GM21367 (cell line): ENCODE measurements at regions not wholly inside any gene's neighbourhood (a gene's known extent, or its start where the extent isn't known, plus 50 kb on each side); places are given as distances from the start of the nearest gene placed in this dataset.

ENCODE experiments used
- ATAC-seq: cut with Tn5 transposase; IDR thresholded peaks from one replicate; pipeline ENCODE4 v1.9.1; 2021; ENCODE audit not compliant: unreplicated experiment

DNA sequence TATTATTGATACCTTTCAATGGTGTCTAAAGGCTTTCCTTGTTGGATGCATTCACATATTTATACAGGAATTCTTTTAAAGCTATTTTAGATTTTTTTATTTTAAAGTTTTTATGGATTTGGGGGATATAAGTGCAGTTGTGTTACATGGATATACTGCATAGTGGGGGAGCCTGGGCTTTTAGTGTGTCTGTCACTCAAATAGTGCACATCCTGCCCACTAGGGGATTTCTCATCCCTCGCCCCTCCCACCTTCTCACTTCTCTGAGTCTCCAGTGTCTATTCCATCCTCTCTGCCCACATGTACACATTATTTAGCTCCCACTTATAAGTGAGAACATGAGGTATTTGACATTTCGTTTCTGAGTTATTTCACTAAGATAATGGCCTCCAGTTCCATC, 154.0 kb upstream of the MKI67 start:
- no peak for ATAC-seq

DNA sequence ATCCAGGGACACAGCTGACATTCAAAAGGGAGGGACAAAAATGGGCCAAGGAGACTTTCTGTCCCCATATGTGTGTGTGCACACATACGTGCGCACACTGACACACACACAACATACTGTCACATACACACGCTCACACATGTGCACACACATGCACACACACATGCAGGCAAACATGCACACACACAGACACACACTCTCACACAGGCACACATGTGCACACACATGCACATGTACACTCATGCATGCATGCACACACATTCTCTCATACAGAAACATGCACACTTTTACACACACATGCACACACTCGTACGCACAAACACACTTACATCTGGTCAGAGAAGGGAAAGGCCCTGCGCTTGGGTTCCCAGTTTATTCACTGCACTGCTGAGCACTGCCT, 155.1 kb upstream of the MKI67 start:
- ATAC-seq = no peak

DNA sequence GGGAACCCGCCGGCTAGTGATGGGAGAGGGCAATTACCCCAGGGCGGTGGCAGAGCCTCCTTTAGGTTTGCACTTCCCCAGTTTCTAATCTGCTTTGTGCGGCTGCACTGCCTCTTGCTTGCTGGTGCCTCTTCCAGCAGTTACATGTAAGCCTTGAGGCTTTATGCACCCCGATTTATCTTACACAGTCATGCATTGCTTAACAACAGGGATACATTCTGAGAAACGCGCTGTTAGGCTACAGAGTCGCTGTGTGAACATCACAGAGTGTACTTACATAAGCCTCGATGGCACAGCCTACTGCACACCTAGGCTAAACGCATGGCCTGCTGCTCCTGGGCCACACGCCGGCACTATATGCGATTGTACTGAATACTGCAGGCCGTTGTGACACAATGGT, 155.6 kb upstream of the MKI67 start:
- no peak for ATAC-seq

DNA sequence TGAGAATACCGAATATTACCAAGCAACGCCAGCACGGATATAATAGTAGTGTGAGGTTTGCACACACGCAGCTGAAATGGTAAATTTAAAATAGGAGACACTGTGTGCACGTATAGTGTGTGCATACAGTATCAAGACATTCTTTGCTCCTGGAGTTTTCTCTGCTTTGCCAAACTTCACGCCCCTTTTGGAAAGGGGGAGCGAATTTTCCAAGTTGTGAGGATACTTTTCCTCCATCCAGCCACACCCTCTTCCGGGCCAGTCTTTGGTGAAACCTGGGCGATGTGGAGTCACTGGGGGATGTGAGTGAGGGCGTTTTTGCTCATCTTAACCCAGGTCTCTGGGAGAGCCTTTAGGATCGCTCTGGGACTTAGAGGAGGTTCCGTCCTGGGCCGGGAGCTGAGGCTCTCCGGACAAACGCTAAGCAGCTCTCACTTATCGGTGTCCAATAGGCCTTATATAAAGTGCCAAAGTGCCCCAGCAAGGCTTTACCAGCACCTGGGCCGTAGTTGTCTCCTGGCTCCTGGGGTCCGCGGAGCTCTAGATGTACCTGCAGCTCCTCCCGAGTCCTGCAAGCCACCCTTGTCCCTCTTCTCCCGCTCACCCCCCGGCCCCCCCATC, 160.0 kb upstream of the MKI67 start:
- ATAC-seq = no peak

DNA sequence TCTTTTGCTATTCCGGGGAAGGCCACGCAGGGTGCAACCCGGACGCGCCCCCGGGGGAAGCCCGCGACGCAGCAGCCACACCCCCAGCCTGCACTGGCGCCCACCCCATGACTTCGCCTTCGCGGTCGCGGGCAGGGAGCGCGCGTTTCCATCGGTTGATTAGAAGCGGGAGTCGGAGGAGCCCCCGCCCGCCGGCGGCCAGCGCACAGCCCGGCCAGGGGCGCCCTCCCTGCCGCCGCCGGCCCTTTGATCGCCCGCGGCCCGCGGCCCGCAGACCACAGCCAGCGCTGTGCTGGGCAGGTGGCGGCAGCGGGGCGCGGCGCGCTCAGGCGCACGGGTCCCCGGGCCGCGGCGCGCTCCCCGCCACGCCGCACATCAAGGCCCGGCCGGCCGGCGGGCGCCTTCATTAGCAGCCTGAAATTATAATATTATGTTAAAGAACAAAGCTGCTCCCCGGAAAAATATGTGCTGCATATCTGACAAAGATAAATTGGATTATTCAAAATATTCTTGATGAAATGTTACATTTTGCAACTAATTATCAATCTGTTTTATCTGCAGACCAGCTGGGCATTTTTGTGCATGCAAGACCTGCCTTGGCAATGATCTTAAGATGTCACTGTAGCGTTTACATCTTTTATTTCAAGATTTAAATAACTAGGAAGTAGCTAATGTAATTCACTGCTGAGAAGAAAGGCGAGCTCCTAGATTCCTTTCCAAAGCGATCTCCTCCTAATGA, 160.7 kb upstream of the MKI67 start:
- ATAC-seq = no peak

DNA sequence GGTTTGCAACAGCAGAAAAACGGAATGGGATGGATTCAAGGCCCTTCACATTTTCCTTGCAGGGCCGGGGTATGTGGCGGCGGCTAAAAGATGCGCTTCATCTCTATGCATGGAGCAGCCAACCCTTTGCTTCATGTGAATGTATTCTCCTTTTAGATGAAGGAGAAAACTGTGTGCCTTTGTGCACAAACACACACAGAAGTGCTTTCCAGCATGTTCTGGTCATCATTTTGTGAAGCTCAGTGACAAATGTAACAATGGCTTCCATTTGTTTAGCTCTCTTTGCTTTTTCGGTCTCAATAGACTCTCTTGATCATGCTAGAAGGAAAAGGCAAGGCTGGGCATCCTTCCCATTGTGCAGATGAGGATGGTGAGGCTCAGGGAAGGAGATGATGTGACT, 161.7 kb upstream of the MKI67 start:
- no peak for ATAC-seq

DNA sequence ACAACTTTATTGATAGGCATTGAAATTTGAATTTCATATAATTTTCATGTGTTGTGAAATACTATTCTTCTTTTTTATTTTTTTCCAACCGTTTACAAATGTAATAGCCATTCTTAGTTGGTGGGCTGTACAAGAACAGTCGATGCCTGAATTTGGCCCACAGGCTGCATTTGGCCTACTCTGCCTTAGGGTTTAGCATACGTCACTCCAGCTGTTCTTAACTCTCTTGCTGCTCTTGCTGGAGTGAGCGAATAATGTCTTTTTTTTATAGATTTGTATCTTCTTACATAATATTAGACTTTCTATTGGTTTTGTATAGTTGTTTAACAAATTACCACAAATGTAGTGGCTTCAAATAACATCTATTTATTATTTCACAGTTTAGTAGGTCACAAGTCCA, 163.4 kb upstream of the MKI67 start:
- no peak for ATAC-seq

DNA sequence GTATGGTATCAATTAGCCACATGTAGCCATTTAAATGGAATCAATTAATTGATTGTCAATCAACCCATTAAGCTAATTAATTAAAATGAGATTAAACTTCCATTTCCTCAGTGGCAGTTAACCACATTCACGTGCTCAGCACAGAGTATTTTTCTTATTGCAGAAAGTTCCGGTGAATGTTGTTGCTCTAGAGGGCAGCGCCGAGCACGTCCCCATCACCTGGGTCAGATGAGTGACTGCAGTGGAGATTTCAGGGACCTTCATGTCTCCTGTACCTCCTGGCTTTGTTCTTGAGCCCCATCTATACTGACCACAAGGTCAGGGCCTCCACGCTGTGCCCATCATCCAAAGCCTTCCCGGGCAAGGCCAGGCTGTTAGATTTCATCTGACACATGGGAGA, 168.8 kb upstream of the MKI67 start:
- no peak for ATAC-seq

DNA sequence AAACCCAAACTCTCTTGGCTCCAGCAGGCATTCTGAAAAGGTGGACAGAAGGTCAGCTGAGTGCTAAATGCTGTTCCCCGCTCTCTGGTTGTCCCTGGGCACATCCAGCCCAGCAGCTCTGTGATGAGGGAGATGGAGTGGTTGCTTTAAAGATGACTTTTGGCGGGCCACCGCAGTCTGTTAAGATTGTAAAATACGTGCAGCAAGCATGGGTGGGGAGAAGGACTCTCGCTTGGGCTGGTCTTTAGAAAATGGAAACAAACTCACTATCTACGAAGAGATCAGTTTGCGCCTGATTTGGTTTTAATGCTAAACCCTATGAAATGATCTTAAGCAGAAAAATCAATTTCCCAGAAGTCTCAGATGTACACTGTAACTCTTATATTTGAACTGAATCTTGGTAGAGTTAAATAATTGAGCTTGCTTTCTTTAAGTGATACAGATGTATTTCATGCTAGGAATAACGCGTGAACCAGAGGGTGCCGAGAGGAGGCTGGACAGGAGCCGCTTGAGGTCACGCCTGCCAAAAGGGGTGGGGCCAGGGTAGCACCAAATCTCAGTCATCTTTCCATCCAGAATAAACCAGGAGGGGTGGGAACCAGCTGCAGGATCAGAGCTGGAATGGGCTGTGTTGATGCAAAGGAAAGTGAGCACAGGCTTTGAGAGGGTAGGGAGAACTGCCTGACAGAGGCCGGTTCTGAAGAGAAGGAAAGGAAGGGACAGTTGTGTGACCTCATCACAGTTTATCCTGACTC, 170.2 kb upstream of the MKI67 start:
- ATAC-seq = no peak

DNA sequence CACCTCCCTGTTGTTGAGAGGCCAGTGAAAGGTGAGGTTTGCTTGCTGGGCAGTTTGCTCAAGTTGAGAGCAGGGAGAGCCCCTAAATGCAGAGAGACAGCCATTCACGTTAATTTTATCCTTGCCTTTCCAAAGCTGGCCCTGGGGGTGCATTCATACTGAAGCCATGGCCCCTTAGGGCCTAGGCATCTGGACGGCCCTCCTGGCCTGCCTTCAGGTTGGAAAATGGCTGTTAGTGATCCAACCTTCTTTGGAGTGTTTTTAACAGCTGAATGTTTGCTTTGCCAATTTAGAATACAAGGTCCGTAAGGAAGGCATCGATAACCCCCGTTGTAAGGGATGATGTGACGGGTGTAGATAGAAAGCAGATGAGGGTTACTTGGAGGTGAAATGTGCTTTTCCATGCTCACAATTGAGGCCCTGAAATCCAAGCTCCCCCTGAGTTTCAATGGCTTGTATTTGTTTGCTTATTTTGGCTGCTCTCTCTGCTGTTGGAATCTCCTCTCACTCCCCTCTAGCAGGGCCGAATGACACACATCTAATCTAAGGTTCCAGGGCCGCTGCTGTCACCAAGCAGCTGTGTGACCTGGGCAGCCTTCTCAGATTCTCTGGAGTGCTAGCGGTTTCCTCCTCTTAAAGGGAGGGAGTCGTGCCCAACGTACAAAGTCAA, 171.6 kb upstream of the MKI67 start:
- no peak for ATAC-seq

DNA sequence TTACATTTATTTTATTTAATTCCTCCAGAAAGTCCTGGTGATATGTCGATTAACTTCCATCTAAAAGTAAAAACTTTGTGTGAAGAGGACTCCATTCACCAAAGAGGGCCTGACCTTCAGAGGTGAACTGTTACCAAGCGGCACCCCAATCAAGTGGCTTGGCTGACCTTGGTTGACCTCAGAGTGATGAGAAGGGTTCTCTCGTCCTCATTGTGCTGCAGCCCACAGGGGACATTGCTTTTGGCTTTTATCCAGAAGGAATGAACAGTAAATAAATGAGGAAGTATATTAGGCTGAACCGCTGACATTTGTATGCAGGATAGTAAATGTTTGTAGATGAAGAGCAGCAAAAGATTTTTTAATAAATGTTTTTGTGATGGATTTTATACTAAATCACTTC, 172.4 kb upstream of the MKI67 start:
- ATAC-seq = no peak

DNA sequence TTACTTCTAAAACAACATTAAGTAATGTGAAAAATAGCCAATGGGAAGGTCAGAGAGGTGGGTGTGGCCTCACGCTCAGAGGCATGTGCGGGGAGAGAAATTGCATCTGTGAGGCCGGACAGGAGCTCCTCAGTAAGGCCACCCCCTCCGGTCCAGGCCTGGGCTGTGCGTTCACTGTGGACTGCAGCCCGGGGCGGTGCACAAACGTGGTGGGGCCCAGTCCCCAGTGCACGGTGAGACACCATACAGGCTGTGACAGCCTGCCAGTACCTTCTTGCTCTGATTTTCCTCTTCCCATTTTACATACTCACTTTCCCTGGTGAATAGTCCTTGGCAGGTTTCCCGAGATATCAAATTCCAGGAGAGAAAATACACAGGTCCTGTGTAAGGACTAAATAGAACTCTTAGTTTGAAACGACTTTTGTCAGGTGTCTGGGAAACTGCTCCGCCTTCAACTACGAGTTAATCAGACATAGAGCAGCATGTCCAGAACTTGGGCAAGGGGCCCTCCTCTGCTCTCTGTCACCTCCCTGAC, 174.1 kb upstream of the MKI67 start:
- no peak for ATAC-seq

DNA sequence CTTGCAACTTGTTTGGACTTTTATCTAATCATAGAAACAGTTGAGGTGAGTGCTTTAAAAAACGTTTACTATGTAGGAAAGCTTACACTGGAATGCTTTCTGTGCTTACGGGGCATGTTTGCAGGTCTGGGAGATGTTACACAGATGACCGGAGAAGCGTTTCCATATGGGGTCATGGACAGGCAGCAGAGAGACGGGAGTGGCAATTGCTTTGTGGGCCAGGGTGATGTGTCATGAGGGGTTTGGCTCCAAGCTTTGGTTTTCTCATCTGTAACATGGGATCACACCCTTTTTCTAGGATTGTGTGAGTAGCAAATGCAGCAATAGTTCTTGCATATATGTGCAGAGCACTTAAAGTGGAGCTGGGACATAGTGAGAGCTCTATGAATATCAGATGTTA, 174.8 kb upstream of the MKI67 start:
- no peak for ATAC-seq

DNA sequence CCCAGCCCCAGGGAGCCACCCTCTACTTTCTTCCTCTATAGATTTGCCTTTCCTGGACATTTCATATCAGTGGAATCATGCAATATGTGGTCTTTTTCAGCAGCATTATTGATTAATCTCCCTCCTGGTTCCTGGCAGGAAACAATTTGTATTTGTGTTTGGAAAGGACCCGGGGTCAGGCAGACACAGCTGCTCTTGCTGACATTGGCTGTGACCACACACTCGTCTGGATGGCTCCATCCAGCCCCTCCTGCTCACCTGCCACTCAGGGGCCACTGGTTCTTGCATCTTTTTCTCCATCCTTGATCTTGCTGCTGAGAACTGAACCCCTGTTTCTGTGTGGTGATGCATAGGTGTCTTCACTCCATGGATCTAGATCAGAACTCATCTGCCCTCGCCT, 176.6 kb upstream of the MKI67 start:
- ATAC-seq = no peak

DNA sequence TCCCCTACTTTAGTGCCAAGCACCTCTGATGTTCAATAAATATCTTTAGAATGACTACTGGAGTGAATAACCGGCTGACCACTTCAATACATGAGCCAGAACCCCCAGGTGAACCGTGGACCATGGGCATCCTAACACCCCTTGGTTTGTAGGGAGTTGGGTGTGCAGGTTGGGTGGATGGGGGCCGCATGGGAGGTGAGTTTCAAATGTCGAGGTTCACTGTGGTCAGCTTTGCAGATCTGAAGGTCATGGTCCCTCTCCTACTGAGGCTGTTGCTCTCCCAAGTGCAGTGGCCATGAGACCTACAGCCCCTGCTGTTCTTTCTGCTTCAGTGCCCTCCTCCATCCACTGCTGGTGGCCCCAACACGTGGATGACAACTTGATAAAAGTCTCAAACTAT, 178.0 kb upstream of the MKI67 start:
- ATAC-seq = no peak

DNA sequence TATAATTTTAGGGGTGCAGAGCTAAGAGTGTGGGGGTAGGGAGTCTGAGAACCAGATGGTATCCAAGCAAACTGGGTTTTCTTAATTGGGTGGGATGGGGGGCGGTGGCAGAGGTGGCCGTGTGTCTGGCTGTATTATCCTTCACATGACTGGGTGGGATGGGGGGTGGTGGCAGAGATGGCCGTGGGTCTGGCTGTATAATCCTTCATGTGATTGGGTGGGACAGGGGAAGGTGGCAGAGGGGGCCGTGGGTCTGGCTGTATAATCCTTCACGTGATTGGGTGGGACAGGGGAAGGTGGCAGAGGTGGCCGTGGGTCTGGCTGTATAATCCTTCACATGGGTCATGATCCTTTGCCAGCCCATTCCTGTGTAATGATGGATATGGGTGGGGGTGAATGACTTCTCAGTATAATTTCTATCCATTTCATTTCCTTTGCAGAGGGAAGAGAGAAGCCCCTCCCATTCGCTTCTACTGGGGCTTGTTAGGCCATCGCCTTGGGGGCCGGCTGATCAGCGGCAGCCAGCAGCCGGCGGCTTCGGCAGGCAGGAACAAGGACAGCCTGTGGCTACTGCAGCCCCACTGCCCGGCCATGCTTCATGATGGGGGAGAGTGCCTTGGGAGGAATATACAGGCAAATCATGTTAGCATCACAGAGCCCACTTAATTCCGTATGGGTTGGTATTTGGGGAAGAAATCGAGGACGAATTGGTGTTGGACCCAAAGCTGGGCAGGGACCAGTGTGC, 179.6 kb upstream of the MKI67 start:
- no peak for ATAC-seq

DNA sequence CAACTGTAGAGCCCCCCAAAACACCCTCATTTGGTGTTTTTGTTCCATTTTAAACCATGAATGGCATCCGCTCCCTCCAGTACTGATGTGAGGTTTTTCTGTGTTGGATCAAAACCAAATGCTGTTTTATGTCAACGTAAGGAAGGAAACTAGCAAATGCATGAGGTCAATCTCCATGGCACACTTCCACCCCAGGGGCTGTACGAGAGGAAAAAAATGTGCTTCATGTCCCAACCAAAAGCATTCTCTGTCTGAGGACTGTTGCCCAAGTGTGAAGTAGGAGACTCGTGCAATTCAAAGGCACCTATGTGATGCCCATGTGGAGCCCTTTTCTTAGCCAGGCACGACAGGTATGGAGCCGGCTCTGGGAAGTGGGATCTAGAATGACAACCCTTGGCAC, 180.3 kb upstream of the MKI67 start:
- ATAC-seq = no peak

DNA sequence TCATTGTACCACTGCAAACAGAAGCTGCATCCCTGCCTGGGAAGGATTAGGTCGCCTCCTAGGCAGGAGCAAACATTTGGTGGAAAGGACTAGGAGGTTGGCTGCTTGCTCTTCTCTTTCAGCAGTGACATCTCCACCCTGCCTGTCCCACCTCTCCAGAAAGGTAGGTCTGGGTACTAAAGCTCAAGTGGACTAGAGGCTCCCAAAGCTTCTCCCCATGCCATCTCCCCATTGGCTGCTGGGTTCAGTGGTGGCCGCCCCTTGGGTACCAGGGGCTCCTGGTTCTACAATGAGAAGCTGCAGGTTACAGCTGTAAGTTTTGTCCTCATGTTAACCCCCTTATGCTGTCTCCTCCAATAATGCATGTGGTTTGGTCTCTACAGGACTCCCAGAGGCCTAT, 180.7 kb upstream of the MKI67 start:
- no peak for ATAC-seq

DNA sequence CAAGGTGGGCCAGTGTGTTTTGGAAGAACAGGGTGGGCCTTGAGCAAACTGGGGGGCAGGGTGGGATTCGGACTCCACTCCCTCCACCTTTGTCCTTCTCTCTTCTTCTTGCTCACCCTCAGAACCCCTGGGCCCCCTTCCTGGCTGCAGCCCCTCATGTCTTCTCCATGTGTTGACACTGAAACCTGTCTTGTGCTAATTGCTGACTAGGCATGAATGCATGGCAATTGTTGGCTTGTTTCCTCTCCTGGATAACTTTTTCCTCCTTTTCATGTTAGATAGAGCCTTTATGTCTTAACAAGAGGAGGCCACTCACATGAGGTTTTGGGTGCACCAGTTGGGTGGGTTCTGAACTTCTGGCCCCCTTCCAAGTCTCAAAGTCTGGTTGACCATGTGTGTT, 181.6 kb upstream of the MKI67 start:
- no peak for ATAC-seq

DNA sequence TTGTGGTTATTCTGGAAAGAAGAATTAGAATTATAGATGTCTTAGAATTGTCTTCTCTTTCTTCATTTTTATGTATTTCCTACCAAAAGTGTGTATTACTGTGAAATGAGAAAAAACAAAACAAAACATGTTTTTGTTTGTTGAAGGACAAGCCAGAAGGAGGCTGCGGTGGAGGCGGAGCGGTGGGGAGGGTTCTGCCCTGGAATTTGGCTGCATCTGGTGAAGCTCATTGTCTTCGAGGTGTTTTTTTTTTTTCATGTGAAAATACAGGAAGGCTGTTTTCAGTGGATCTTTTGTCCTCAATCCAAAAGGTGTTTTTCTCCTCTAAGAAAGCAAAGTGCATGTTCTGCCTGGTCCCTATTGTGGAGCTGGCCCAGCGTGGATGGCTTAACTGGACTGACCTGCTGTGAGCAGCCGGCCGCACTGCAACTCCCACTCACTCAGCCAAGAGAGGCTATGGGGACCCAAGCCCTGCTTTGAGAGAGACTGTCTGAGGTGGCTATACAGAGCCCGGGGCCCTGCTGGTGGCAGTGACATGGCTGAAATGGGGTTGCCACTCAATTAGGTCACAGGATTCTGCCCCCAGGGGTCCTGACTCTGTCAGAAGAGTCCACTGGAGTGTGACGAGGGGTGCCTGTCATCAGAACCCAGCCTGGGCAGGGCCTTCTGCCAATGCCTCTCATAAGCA, 184.9 kb upstream of the MKI67 start:
- no peak for ATAC-seq
